Spleen (tissue), 7 donors: ENCODE measurements at regions not wholly inside any gene's neighbourhood (a gene's known extent, or its start where the extent isn't known, plus 50 kb on each side); places are given as distances from the start of the nearest gene placed in this dataset.

Experiments used
- CTCF ChIP-seq, 11 experiments: fragments of 200-600 bp in 7 of 11; fragments of 450-650 bp in 4 of 11; sonication (generic) in 4 of 11; IDR thresholded peaks in 8 of 11; conservative IDR thresholded peaks in 3 of 11; 1 replicate in 7 of 11; 2 replicates in 4 of 11; pipeline versions ENCODE4 v1.4.0 to v1.8.0; 2016 to 2021; ENCODE audit warnings: antibody characterized with exemption in 11 of 11, inconsistent platforms in 4 of 11, mild to moderate bottlenecking in 1 of 11
- POLR2A ChIP-seq, 3 donors: fragments of 450-650 bp; IDR thresholded peaks; one replicate each; pipeline ENCODE4 v1.5.1; 2017; ENCODE audit warnings: antibody characterized with exemption in 3 of 3, mild to moderate bottlenecking in 1 of 3
- POLR2AphosphoS5 ChIP-seq, 3 donors: sonication (generic); formaldehyde crosslinking; IDR thresholded peaks; one replicate each; pipeline ENCODE4 v1.5.1; 2017; ENCODE audit warnings: antibody characterized with exemption in 3 of 3
- donor health status: DM: no; HTN: no; CAD: no; lungs with moderate emphysema.
- donor health status: DM: no; HTN: no; CAD: no.
- donor health status: DM: no; HTN: no; CAD: no.

DNA sequence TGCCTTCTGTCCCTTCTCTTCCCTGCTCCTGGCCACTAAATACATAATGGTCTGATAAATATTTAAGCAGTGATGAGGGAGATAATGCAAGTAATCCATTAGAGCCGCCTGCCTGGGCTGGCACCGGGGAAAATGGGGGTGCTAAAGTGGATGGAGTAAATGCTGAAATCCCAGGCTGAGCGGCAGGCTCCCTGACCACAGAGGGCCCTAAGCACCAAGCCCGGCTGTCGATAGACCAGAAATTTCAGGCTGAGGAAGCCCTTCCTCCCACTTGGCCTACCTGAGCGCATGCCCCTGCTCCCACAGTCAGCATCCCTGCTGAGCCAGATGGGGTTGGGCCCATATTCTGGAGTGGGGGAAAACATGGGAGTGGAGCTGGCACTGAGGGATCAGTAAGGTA lies 197.5 kb upstream of the SKOR2 start:
- no peak for TF ChIP-seq POLR2A (IDR thresholded peaks at IDR 0.05)
- TF ChIP-seq CTCF (IDR thresholded peaks at IDR 0.05 in 8 of 11, conservative IDR thresholded peaks at IDR 0.05 in 3 of 11) = no peak
- TF ChIP-seq POLR2AphosphoS5 (IDR thresholded peaks at IDR 0.05) = no peak
